NCI-H2171 (cell line): ENCODE measurements at regions not wholly inside any gene's neighbourhood (a gene's known extent, or its start where the extent isn't known, plus 50 kb on each side); places are given as distances from the start of the nearest gene placed in this dataset.

Experiments
- DNase-seq: peaks from one replicate; lab custom pipeline; 2025; lab: John Stamatoyannopoulos, UW

GRCh38 chr2:51490576-51491234 lies 458.8 kb upstream of the NRXN1 start:
- DNase-seq = peak; percentile 87

- DNase-seq = no peak
Measured at GRCh38 chr2:51484605-51485004, 452.7 kb upstream of the NRXN1 start.

DNA sequence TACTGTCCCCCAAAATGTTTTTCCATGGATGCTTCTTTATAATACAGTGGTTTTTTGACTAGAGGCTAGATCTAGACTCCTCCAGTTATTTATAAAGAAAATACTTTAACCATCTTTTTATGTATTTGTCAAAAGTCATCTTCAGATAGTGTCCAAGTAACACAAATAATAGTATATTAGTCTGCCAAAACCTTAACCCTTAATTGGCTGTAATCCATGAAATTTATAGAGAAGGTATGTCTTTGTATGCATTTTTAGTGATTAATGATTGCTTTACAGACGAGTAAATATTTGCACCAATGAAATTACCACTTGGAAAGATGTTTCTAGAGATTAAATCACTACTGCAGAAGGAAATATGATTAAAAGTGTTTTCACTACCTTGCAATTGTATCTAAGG lies 451.8 kb upstream of the NRXN1 start:
- DNase-seq = no peak

GRCh38 chr2:51472783-51473182 lies 440.9 kb upstream of the NRXN1 start:
- no peak for DNase-seq

- no peak for DNase-seq
Measured at GRCh38 chr2:51472300-51472699, 440.4 kb upstream of the NRXN1 start.

GRCh38 chr2:51469102-51469501 lies 437.2 kb upstream of the NRXN1 start:
- no peak for DNase-seq

DNA sequence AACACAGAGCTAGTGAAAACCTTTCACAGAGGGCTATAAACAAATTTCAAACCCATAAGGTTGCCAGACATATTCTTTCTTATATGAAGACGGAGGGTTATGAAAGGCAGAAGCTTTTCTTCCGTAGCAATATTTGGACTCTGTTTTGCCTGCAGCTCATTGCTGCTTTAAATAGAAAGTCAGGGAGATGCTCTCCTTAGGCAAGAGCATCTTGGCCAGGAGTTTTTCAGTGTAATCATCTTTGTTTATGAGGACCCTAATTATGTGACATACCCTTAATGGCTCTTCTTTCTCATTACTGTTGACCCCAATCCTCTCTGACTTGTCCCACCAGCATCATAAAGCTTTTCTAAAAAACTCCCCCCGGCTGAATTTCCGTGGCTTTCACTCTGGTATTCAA lies 433.4 kb upstream of the NRXN1 start:
- no peak for DNase-seq

DNA sequence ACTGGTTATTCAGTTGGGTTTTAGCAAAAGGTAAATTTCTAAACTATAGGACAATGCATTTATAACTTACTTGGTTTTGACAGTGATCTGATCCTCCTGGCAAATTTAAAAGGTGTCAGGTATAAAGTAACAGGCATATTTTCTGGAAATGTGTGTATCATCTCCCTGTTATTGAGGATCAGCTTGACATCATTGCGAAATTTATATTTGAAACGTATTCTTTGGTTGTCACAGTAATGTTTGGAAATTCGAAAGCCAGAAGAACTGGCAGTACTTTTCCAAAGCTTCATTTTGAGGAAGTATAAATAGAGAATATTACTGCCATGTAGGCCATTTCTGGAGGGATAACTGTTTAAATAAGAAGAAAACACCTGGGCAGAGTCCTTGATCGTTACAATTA lies 422.2 kb upstream of the NRXN1 start:
- no peak for DNase-seq

DNA sequence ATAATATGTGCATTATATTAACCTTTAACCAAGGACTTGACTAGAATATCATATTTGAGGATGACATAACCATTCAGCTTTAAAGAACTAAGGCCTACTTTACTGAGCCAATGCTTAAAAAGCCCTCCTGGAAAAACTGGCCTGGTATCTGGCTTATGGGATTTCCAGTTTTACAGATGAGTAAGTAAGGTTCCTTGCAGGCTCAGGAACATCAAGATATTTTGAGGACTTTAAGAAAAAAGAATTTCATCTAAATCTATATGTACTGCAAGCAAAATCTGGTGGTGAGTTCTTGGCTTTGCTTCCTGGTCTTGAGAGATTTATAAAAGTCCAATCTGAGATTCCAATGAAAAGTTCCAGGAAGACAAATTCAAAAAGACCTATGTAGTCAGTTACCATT lies 417.0 kb upstream of the NRXN1 start:
- DNase-seq = no peak

DNA sequence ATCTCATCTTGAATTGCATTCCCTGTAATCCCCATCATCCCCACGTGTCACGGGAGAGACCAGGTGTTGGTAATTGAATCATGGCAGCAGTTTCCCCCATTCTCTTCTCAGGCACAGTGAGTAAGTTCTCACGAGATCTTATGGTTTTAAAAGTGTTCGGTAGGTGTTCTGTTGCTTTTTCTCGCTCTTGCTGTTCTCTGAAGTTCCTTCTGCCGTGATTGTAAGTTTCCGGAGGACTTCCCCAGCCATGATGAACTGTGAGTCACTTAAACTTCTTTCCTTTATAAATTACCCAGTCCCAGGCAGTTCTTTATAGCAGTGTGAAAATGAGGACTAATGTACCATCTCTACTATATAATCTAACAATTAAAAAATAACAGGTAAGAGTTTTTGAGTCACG lies 409.9 kb upstream of the NRXN1 start:
- no peak for DNase-seq

DNA sequence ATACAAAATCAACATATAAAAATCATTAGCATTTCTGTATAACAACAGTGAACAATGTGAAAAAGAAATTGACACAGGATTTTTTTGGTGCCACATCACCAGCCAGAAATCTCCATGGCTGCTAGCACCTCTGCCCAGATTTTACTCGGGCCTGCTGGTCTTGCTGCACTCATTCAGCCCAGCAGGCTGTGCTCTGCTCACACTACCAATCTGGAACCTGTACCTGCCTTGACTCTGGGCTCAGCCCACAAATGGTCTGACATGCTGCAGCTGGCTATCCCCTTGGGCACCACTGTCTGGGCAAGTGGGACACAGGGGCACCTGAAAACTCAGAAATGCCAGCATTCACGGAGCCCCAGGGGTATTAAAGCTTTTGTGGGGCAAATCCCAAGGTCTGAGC lies 392.5 kb upstream of the NRXN1 start:
- no peak for DNase-seq

DNA sequence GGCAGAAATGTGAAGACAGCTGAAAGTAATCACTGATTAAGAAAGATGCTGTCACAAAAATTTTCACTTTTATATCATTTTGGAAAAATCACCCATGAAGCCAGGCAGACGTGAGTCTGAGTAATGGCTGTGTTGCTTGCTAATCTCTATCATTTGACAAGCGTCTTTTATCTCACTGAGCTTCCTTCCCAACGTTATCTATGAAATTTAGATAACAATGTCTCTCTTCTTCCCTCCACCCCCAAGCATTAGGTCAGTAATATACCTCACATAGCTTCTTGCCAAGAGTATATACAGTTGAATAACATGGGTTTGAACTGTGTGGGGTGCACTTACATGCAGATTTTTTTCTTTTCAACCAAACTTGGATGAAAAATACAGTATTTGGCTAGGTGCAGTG lies 388.6 kb upstream of the NRXN1 start:
- DNase-seq = no peak

- DNase-seq = no peak
Measured at GRCh38 chr2:51413726-51414125, 381.8 kb upstream of the NRXN1 start.

GRCh38 chr2:51410331-51410730 lies 378.4 kb upstream of the NRXN1 start:
- DNase-seq = no peak

DNA sequence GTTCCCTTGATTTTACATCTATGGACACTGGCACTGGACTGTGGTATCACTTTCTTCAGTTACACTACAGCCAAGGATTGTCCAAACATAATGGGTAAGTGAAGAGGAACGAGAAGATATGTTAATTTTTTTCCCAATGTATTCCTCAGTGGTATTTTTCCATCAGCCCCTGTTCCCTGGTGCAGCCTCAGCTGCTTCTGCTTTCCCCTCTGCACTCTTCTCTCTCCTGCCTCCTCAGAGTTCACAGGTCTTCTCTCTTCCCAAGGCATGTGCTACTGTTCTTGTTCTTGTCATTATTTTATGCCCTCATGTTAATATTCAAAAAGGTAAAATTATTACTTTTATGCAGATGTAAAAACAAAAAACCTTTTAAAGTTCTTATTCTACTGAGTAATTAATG lies 378.0 kb upstream of the NRXN1 start:
- no peak for DNase-seq

- DNase-seq = no peak
Measured at GRCh38 chr2:51404226-51404625, 372.3 kb upstream of the NRXN1 start.

DNA sequence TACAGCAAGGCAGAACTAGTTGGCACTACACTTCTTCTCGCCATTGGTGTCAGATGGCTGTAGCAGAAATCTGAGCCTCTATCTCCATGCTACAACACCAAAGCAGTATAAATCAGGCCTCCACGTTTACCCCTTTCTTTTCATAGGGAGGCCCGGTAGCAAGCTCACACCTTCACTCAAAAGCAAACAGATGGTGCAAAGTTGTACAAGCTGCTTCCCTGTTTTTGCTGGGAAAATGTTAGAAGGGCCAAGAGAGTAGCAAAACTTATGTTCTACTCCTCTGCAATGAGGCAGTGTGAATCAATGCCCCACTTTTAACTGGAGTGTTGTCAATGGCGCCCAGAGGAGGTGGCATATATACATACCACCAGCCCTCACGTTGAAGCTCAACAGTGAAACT lies 369.6 kb upstream of the NRXN1 start:
- peak; percentile 55 for DNase-seq

DNA sequence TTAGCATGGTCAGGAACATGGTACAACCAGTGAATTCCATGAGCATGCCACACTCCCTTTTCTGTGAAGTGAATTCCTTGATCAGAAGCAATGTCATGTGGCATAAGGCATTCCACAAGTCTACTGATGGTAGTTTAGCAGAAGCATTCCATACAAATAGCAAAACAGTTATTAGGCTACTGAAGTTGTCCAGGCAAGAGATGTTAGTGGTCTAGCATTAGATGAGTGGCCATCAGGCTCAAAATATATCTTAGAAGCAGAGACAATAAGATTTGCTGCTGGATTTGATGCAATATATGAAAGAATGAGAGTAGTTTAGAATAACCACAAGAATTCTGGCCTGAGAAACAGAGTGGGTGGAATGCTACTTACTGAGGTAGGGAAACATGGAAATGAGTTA lies 355.3 kb upstream of the NRXN1 start:
- no peak for DNase-seq

GRCh38 chr2:51379997-51380396 lies 348.1 kb upstream of the NRXN1 start:
- DNase-seq = no peak

DNA sequence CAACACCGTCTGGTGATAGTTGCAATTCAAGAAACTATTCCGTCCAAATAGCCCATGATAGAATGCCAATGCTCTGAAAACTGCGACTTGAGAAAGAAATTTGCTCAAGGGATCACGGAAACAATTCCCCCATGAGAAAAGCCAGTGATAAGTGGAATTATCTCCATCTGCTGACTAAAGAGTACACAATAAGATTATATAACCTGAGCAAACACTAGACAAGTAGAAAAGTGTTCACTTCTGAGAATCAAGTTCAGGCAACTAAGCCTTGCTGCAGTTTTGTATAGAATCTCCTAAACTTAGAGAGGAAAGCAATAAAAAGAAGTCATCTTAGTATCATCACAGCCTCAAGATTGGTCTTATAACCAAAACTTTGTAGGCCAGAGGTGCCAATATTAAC lies 336.3 kb upstream of the NRXN1 start:
- DNase-seq = no peak

GRCh38 chr2:51350100-51350499 lies 318.2 kb upstream of the NRXN1 start:
- no peak for DNase-seq

- peak; percentile 36 for DNase-seq
Measured at GRCh38 chr2:51344886-51345285, 313.0 kb upstream of the NRXN1 start.

DNA sequence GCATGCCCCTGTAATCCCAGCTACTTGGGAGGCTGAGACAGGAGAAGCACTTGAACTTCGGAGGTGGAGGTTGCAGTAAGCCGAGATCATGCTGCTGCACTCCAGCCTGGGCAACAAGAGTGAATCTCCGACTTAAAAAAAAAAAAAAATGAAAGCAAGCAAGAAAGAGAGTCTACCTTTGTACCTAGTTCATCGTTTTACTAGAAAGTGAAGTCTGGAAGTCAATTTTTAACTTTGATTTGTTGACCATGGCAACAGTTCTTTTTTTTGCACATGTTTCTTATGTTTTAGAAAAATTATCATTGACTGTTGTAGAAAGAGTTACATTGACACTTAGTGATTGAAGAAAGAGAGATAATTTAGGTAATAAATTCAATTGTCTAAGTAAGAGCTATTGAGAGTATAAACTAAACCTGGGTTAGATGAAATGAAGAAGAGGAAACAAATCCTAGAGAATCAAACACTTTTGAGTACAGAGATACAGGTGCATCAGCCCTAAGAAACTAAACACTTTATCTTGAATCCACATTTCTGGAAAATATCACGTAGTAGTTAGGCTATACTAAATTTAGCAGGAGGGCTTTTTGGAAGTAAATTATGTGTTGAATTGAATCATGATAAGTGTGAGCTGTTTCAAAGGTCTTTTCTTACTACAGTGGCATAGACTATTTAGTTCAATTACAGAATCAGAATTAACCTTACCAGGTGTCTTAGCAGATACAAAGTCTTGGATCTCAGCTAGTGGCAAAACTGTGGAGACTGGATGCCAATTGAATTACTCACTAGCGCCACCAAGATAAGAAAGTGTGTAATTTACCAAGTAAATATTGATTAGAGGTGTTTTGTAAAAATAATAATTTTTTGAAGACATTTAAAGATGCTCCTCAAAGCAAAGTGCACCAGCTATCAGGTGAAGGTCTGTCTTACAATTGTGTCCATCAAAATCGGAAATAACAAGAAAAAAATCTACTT lies 303.4 kb upstream of the NRXN1 start:
- DNase-seq = no peak

DNA sequence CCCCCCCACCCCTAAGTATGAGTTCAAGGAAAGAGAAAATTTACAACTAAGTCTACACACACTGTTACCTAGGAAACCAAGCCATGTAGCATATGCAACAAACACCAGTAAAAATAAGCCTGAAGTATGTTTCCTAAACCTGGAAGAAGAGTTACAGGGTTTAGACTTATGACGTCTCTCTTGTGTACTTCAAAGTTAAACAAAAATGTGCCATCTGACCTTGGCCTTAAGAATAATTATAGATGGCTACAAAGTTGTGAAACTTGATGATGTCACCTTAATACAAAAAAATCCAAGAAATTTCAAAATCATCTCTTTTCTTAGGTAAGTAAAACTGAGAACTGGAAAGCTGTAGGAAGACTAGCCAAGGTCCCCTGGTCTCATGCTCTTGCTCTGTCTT lies 297.6 kb upstream of the NRXN1 start:
- DNase-seq = no peak
